ENCODE measurements at regions not wholly inside any gene's neighbourhood (a gene's known extent, or its start where the extent isn't known, plus 50 kb on each side); places are given as distances from the start of the nearest gene placed in this dataset.

DNA sequence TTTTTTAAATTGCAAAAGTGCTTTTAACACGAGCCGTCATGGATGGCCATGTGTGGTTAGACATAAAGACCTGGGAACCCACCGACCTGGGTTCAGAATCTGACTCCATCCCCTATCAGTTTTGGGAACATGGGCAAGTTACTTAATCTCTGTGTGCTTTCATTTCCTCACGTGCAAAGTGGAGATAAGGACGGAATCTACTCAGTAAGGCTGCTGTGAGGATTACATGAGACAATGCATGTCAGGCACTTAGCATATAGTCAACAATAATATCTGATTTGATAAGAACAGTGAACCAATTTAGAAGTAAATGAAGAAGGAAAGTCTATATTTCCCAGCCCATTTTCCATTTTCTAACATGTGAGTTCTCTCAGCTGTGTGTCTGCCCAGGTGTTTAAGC is 235.4 kb downstream of the SUDS3 start:
- no peak overlapping the region for H3K4me3 ChIP-seq (replicated peaks; ENCODE audit: low read depth, low read length)
- DNase-seq (ENCODE audit: low read depth) = no peak
- TF ChIP-seq CTCF (IDR thresholded peaks at IDR 0.05; ENCODE audit: low read length, missing control alignments) = no peak

GRCh38 chr12:118617611-118618450 is 241.5 kb downstream of the SUDS3 start:
- H3K4me3 ChIP-seq (replicated peaks; ENCODE audit: low read depth, low read length) = no peak overlapping the region
- no peak for DNase-seq (ENCODE audit: low read depth)
- no peak for TF ChIP-seq CTCF (IDR thresholded peaks at IDR 0.05; ENCODE audit: low read length, missing control alignments)

DNA sequence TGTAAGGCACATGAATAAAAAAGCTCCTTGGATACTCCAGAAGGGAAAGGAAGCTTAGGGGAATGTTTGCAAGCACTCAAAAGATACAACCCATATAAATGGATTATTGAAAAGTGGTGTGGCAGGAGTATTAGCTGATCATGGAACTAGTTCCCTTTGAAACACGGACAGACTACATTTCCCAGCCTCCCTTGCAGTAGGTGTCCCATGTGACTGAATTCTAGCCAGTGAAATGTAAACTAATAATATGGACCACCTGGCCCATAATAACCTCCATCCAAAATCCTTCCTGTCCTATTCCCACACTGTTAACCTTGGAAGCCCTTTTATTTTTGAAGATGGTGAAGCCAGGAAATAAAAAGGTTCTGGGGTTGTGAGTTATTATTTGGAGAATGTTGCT is 242.3 kb downstream of the SUDS3 start:
- no peak for TF ChIP-seq CTCF (IDR thresholded peaks at IDR 0.05; ENCODE audit: low read length, missing control alignments)

GRCh38 chr12:118625050-118625675 is 248.8 kb downstream of the SUDS3 start:
- DNase-seq (ENCODE audit: low read depth) = no peak
- no peak for TF ChIP-seq CTCF (IDR thresholded peaks at IDR 0.05; ENCODE audit: low read length, missing control alignments)

More for the DNA sequence above, 242.3 kb downstream of the SUDS3 start:
- no peak overlapping the region for H3K4me3 ChIP-seq (replicated peaks; ENCODE audit: low read depth, low read length)
- DNase-seq (ENCODE audit: low read depth) = no peak

DNA sequence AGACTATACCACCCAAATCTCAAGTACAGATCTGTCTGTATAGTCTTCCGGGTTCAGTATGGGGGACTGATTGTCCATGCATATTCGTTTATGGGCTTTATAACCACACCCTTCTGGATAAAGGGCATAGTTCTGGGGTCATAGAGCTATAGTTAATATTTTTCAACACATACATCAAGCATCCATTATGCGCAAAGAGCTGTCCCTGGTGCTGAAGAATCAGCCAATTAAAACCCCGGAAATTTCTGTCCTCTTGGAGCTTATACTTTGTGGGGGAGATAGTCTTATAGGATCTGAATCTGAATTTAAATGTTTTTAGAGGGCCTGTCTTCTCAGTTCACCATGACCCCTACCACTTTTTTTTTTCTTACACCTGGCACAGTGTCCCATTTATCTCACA is 256.7 kb downstream of the SUDS3 start:
- no peak overlapping the region for H3K4me3 ChIP-seq (replicated peaks; ENCODE audit: low read depth, low read length)
- TF ChIP-seq CTCF (IDR thresholded peaks at IDR 0.05; ENCODE audit: low read length, missing control alignments) = no peak
- DNase-seq (ENCODE audit: low read depth) = no peak

More at GRCh38 chr12:118625050-118625675, 248.8 kb downstream of the SUDS3 start:
- no peak overlapping the region for H3K4me3 ChIP-seq (replicated peaks; ENCODE audit: low read depth, low read length)

DNA sequence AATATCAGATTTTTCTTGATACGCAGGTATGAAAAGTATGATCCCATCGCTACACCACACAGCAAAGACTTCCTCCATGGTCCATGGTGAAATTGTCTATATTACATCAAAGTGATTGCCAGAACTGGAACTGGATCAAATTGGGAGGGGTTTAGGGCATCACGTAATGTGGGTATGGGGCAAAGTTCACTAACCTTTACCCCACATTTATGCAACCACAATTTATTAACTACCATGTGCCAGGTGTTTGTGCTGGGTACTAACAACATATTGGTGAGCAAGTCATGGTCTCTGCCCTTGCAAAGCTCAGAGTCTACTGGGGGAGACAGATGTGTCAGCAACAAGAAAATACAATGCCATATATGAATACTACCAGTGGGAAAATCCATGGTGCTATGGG is 258.9 kb downstream of the SUDS3 start:
- no peak overlapping the region for H3K4me3 ChIP-seq (replicated peaks; ENCODE audit: low read depth, low read length)
- no peak for DNase-seq (ENCODE audit: low read depth)
- no peak for TF ChIP-seq CTCF (IDR thresholded peaks at IDR 0.05; ENCODE audit: low read length, missing control alignments)

Data from fibroblast of pulmonary artery (primary cell).